PC-3 (cell line): ENCODE measurements at regions not wholly inside any gene's neighbourhood (a gene's known extent, or its start where the extent isn't known, plus 50 kb on each side); places are given as distances from the start of the nearest gene placed in this dataset.
A peak's percentile ranks its signal among the peaks of the same experiment; 100 is the strongest.

Source experiments
- ATAC-seq: fragments of 200-7000 bp; cut with Tn5 transposase; 2 replicates; pipeline ENCODE4 v1.9.1; 2020; ENCODE audit warnings: mild to moderate bottlenecking, moderate library complexity
- BruUV-seq: library from RNA; stranded (reverse); fragments of 400-500 nt; replicated peaks from 2 replicates; lab custom pipeline; 2021; lab: Mats Ljungman, UMichigan
- CTCF ChIA-PET: fragments of 300-600 bp; sonication (Branson Sonifier 250); formaldehyde crosslinking; loops from one replicate; lab custom pipeline; 2022; ENCODE audit warnings: antibody characterized with exemption; lab: Charles Lee
- POLR2A ChIA-PET: fragments of 300-600 bp; sonication (Branson Sonifier 250); formaldehyde crosslinking; loops from one replicate; lab custom pipeline; 2022; ENCODE audit warnings: antibody characterized with exemption; ENCODE audit not compliant: unreplicated experiment; lab: Charles Lee
- DNase-seq: peaks from one replicate; pipeline ENCODE4 v3.0.0-alpha.2; 2015
- H2AFZ ChIP-seq: fragments of 300-600 bp; sonication (generic); 2 replicates; pipeline ENCODE4 v1.6.0; 2016; ENCODE audit warnings: antibody characterized with exemption, low read length
- H3F3A ChIP-seq: fragments of 300-600 bp; sonication (generic); one replicate; pipeline ENCODE4 v1.6.0; 2017; ENCODE audit warnings: antibody characterized with exemption, low read length, control low read depth, mild to moderate bottlenecking; ENCODE audit not compliant: unreplicated experiment
- H3K27ac ChIP-seq: fragments of 300-600 bp; sonication (generic); 2 replicates; pipeline ENCODE4 v1.5.1; 2016; ENCODE audit warnings: mild to moderate bottlenecking, low read length
- H3K27me3 ChIP-seq: fragments of 300-600 bp; sonication (generic); 2 replicates; pipeline ENCODE4 v1.6.1; 2016; ENCODE audit warnings: low read length, mixed read lengths
- H3K36me3 ChIP-seq: fragments of 300-600 bp; sonication (generic); 2 replicates; pipeline ENCODE4 v1.6.1; 2016; ENCODE audit warnings: low read depth, mixed run types, low read length, mixed read lengths
- H3K4me1 ChIP-seq: fragments of 300-600 bp; sonication (generic); 2 replicates; pipeline ENCODE4 v1.5.1; 2016; ENCODE audit warnings: low read length; ENCODE audit not compliant: insufficient read depth
- H3K4me2 ChIP-seq: fragments of 300-600 bp; sonication (generic); 2 replicates; pipeline ENCODE4 v1.6.0; 2016; ENCODE audit warnings: low read length
- H3K4me3 ChIP-seq: fragments of 300-600 bp; sonication (generic); 2 replicates; pipeline ENCODE4 v1.5.1; 2016; ENCODE audit warnings: mild to moderate bottlenecking, low read length, mixed read lengths
- H3K79me2 ChIP-seq: fragments of 300-600 bp; sonication (generic); 2 replicates; pipeline ENCODE4 v1.6.1; 2017; ENCODE audit warnings: low read length, mixed read lengths
- H3K9ac ChIP-seq: fragments of 300-600 bp; sonication (generic); 2 replicates; pipeline ENCODE4 v1.6.0; 2016; ENCODE audit warnings: mild to moderate bottlenecking, low read length
- H3K9me2 ChIP-seq: fragments of 300-600 bp; sonication (generic); replicated peaks from 2 replicates; pipeline ENCODE4 v1.6.1; 2016; ENCODE audit warnings: mixed run types, low read length, mixed read lengths
- H3K9me3 ChIP-seq: fragments of 300-600 bp; sonication (generic); 2 replicates; pipeline ENCODE4 v1.6.1; 2016; ENCODE audit warnings: low read length, mixed read lengths
- H4K20me1 ChIP-seq: fragments of 300-600 bp; sonication (generic); 2 replicates; pipeline ENCODE4 v1.6.1; 2016; ENCODE audit warnings: low read length, mixed read lengths
- CTCF ChIP-seq: fragments of 300-600 bp; sonication (generic); conservative IDR thresholded peaks from 2 replicates; pipeline ENCODE4 v1.5.1; 2017; ENCODE audit warnings: antibody characterized with exemption, low read depth, mild to moderate bottlenecking, low read length
- EZH2 ChIP-seq: fragments of 300-600 bp; sonication (generic); IDR thresholded peaks from one replicate; pipeline ENCODE4 v1.6.1; 2017; ENCODE audit warnings: antibody characterized with exemption, mild to moderate bottlenecking, low read length; ENCODE audit not compliant: unreplicated experiment
- EZH2phosphoT487 ChIP-seq: fragments of 300-600 bp; sonication (generic); IDR thresholded peaks from 2 replicates; pipeline ENCODE4 v1.6.1; 2018; ENCODE audit warnings: mild to moderate bottlenecking, antibody characterized with exemption, low read length, borderline replicate concordance
- intact Hi-C: fragments of 100-400 bp; cut with micrococcal nuclease; formaldehyde crosslinking; loops from 2 replicates; pipeline ENCODE4 v1.9.0; 2023

GRCh38 chr9:115196919-115197318 lies 79.0 kb upstream of the TNC start:
- TF ChIP-seq EZH2phosphoT487 (no peak), CTCF (no peak), EZH2 (no peak)
- ATAC-seq (no peak), DNase-seq (no peak)
- intact Hi-C loops = no loop called here
- Histone ChIP-seq H4K20me1 (no peaks in the 10 kb centered on the region), H3K9me2 (no peaks in the 10 kb centered on the region), H2AFZ (no peak overlapping the region), H3K4me2 (no peak overlapping the region), H3K4me3 (no peak overlapping the region), H3K79me2 (no peaks in the 10 kb centered on the region), H3K4me1 (peaks cover 9% of the 10 kb centered on the region), H3K36me3 (no peaks in the 10 kb centered on the region), H3K27ac (no peak overlapping the region), H3F3A (no peaks in the 10 kb centered on the region), H3K9me3 (no peaks in the 10 kb centered on the region), H3K9ac (no peak overlapping the region), H3K27me3 (no peaks in the 10 kb centered on the region)
- BruUV-seq = no TSS peak
- ChIA-PET CTCF (no interaction called here), POLR2A (no interaction called here)

- H3K36me3 ChIP-seq = no peaks in the 10 kb centered on the region
- no peak overlapping the region for H3K4me3 ChIP-seq
- H3K9me2 ChIP-seq = no peaks in the 10 kb centered on the region
- TF ChIP-seq EZH2 = no peak
- TF ChIP-seq CTCF = no peak
- TF ChIP-seq EZH2phosphoT487 = no peak
- peak overlapping the region; percentile 11 for H3K4me2 ChIP-seq
- H3K9me3 ChIP-seq = no peaks in the 10 kb centered on the region
- DNase-seq (peak; percentile 32), ATAC-seq (peak; percentile 69)
- no peak overlapping the region for H3K9ac ChIP-seq
- H2AFZ ChIP-seq = peak overlapping the region; percentile 55
- ChIA-PET POLR2A (no interaction called here), CTCF (no interaction called here)
- no peaks in the 10 kb centered on the region for H3K27me3 ChIP-seq
- H3K4me1 ChIP-seq = peaks cover 9% of the 10 kb centered on the region
- no TSS peak for BruUV-seq
- no peaks in the 10 kb centered on the region for H3K79me2 ChIP-seq
- intact Hi-C loops = no loop called here
- no peaks in the 10 kb centered on the region for H3F3A ChIP-seq
- no peaks in the 10 kb centered on the region for H4K20me1 ChIP-seq
- no peak overlapping the region for H3K27ac ChIP-seq
Observed at GRCh38 chr9:115198001-115198400, 80.0 kb upstream of the TNC start.

GRCh38 chr9:115200711-115201505 lies 83.0 kb upstream of the TNC start:
- H3K4me2 ChIP-seq = no peak overlapping the region
- H2AFZ ChIP-seq = no peak overlapping the region
- H4K20me1 ChIP-seq = no peaks in the 10 kb centered on the region
- H3K9me3 ChIP-seq = no peaks in the 10 kb centered on the region
- H3K9me2 ChIP-seq = no peaks in the 10 kb centered on the region
- ChIA-PET POLR2A (no interaction called here), CTCF (no interaction called here)
- no peak overlapping the region for H3K4me3 ChIP-seq
- no peaks in the 10 kb centered on the region for H3F3A ChIP-seq
- BruUV-seq = no TSS peak
- no peaks in the 10 kb centered on the region for H3K27me3 ChIP-seq
- H3K79me2 ChIP-seq = no peaks in the 10 kb centered on the region
- ATAC-seq (no peak), DNase-seq (no peak)
- TF ChIP-seq EZH2phosphoT487 = no peak
- TF ChIP-seq EZH2 = no peak
- no peak for TF ChIP-seq CTCF
- no peaks in the 10 kb centered on the region for H3K36me3 ChIP-seq
- peaks cover 25% of the 10 kb centered on the region for H3K4me1 ChIP-seq
- no peak overlapping the region for H3K27ac ChIP-seq
- no peak overlapping the region for H3K9ac ChIP-seq
- intact Hi-C loops = no loop called here
